ENCODE measurements at regions not wholly inside any gene's neighbourhood (a gene's known extent, or its start where the extent isn't known, plus 50 kb on each side); places are given as distances from the start of the nearest gene placed in this dataset.

GRCh38 chr13:34357435-34358232, 539.7 kb downstream of the RFC3 start:
- Histone ChIP-seq H3K9me3 (ENCODE audit: control insufficient read depth, low read depth, low read length) (no peaks in the 10 kb centered on the region), H3K27me3 (ENCODE audit: control insufficient read depth, insufficient read depth, low read length) (no peaks in the 10 kb centered on the region), H3K4me1 (ENCODE audit: control insufficient read depth, low read depth, low read length) (no peaks in the 10 kb centered on the region), H3K4me3 (ENCODE audit: low read length) (no peak overlapping the region), H3K36me3 (ENCODE audit: control insufficient read depth, low read depth, low read length) (no peaks in the 10 kb centered on the region), H3K27ac (ENCODE audit: low read length) (no peak overlapping the region), H3K9ac (ENCODE audit: low read length) (no peak overlapping the region)

GRCh38 chr13:34358811-34359513, 541.0 kb downstream of the RFC3 start:
- Histone ChIP-seq H3K9ac (ENCODE audit: low read length) (no peak overlapping the region), H3K4me3 (ENCODE audit: low read length) (no peak overlapping the region), H3K27me3 (ENCODE audit: control insufficient read depth, insufficient read depth, low read length) (no peaks in the 10 kb centered on the region), H3K36me3 (ENCODE audit: control insufficient read depth, low read depth, low read length) (no peaks in the 10 kb centered on the region), H3K9me3 (ENCODE audit: control insufficient read depth, low read depth, low read length) (no peaks in the 10 kb centered on the region), H3K4me1 (ENCODE audit: control insufficient read depth, low read depth, low read length) (no peaks in the 10 kb centered on the region), H3K27ac (ENCODE audit: low read length) (no peak overlapping the region)

GRCh38 chr13:34360702-34361101, 542.8 kb downstream of the RFC3 start:
- Histone ChIP-seq H3K27me3 (ENCODE audit: control insufficient read depth, insufficient read depth, low read length) (no peaks in the 10 kb centered on the region), H3K4me1 (ENCODE audit: control insufficient read depth, low read depth, low read length) (no peaks in the 10 kb centered on the region), H3K36me3 (ENCODE audit: control insufficient read depth, low read depth, low read length) (no peaks in the 10 kb centered on the region), H3K4me3 (ENCODE audit: low read length) (no peak overlapping the region), H3K9me3 (ENCODE audit: control insufficient read depth, low read depth, low read length) (no peaks in the 10 kb centered on the region), H3K9ac (ENCODE audit: low read length) (no peak overlapping the region), H3K27ac (ENCODE audit: low read length) (no peak overlapping the region)

- no peak overlapping the region for H3K9ac ChIP-seq (ENCODE audit: low read length)
- H3K4me1 ChIP-seq (ENCODE audit: control insufficient read depth, low read depth, low read length): no peaks in the 10 kb centered on the region
- H3K27me3 ChIP-seq (ENCODE audit: control insufficient read depth, insufficient read depth, low read length): no peaks in the 10 kb centered on the region
- no peaks in the 10 kb centered on the region for H3K9me3 ChIP-seq (ENCODE audit: control insufficient read depth, low read depth, low read length)
- no peaks in the 10 kb centered on the region for H3K36me3 ChIP-seq (ENCODE audit: control insufficient read depth, low read depth, low read length)
- H3K27ac ChIP-seq (ENCODE audit: low read length): no peak overlapping the region
- H3K4me3 ChIP-seq (ENCODE audit: low read length): no peak overlapping the region
Observed at GRCh38 chr13:34361560-34361959, 543.6 kb downstream of the RFC3 start.

GRCh38 chr13:34363266-34363665, 545.3 kb downstream of the RFC3 start:
- H3K27me3 ChIP-seq (ENCODE audit: control insufficient read depth, insufficient read depth, low read length): no peaks in the 10 kb centered on the region
- H3K9ac ChIP-seq (ENCODE audit: low read length): no peak overlapping the region
- H3K27ac ChIP-seq (ENCODE audit: low read length): no peak overlapping the region
- no peaks in the 10 kb centered on the region for H3K36me3 ChIP-seq (ENCODE audit: control insufficient read depth, low read depth, low read length)
- H3K9me3 ChIP-seq (ENCODE audit: control insufficient read depth, low read depth, low read length): no peaks in the 10 kb centered on the region
- no peak overlapping the region for H3K4me3 ChIP-seq (ENCODE audit: low read length)
- H3K4me1 ChIP-seq (ENCODE audit: control insufficient read depth, low read depth, low read length): no peaks in the 10 kb centered on the region

GRCh38 chr13:34364633-34365032, 546.7 kb downstream of the RFC3 start:
- no peaks in the 10 kb centered on the region for H3K36me3 ChIP-seq (ENCODE audit: control insufficient read depth, low read depth, low read length)
- H3K27ac ChIP-seq (ENCODE audit: low read length): no peak overlapping the region
- no peaks in the 10 kb centered on the region for H3K27me3 ChIP-seq (ENCODE audit: control insufficient read depth, insufficient read depth, low read length)
- no peak overlapping the region for H3K4me3 ChIP-seq (ENCODE audit: low read length)
- no peak overlapping the region for H3K9ac ChIP-seq (ENCODE audit: low read length)
- H3K9me3 ChIP-seq (ENCODE audit: control insufficient read depth, low read depth, low read length): no peaks in the 10 kb centered on the region
- no peaks in the 10 kb centered on the region for H3K4me1 ChIP-seq (ENCODE audit: control insufficient read depth, low read depth, low read length)

- no peak overlapping the region for H3K4me3 ChIP-seq (ENCODE audit: low read length)
- H3K9me3 ChIP-seq (ENCODE audit: control insufficient read depth, low read depth, low read length): no peaks in the 10 kb centered on the region
- H3K27ac ChIP-seq (ENCODE audit: low read length): no peak overlapping the region
- H3K27me3 ChIP-seq (ENCODE audit: control insufficient read depth, insufficient read depth, low read length): no peaks in the 10 kb centered on the region
- H3K9ac ChIP-seq (ENCODE audit: low read length): no peak overlapping the region
- no peaks in the 10 kb centered on the region for H3K36me3 ChIP-seq (ENCODE audit: control insufficient read depth, low read depth, low read length)
- no peaks in the 10 kb centered on the region for H3K4me1 ChIP-seq (ENCODE audit: control insufficient read depth, low read depth, low read length)
Observed at GRCh38 chr13:34369931-34370330, 552.0 kb downstream of the RFC3 start.

GRCh38 chr13:34371108-34371507, 553.2 kb downstream of the RFC3 start:
- H3K4me1 ChIP-seq (ENCODE audit: control insufficient read depth, low read depth, low read length): peaks cover 3% of the 10 kb centered on the region
- no peaks in the 10 kb centered on the region for H3K9me3 ChIP-seq (ENCODE audit: control insufficient read depth, low read depth, low read length)
- no peaks in the 10 kb centered on the region for H3K36me3 ChIP-seq (ENCODE audit: control insufficient read depth, low read depth, low read length)
- no peak overlapping the region for H3K27ac ChIP-seq (ENCODE audit: low read length)
- H3K27me3 ChIP-seq (ENCODE audit: control insufficient read depth, insufficient read depth, low read length): no peaks in the 10 kb centered on the region
- no peak overlapping the region for H3K4me3 ChIP-seq (ENCODE audit: low read length)
- H3K9ac ChIP-seq (ENCODE audit: low read length): no peak overlapping the region

GRCh38 chr13:34371645-34372395, 553.9 kb downstream of the RFC3 start:
- Histone ChIP-seq H3K9me3 (ENCODE audit: control insufficient read depth, low read depth, low read length) (no peaks in the 10 kb centered on the region), H3K27ac (ENCODE audit: low read length) (no peak overlapping the region)

GRCh38 chr13:34372581-34372980, 554.6 kb downstream of the RFC3 start:
- Histone ChIP-seq H3K27me3 (ENCODE audit: control insufficient read depth, insufficient read depth, low read length) (no peaks in the 10 kb centered on the region), H3K27ac (ENCODE audit: low read length) (no peak overlapping the region), H3K4me3 (ENCODE audit: low read length) (no peak overlapping the region), H3K9me3 (ENCODE audit: control insufficient read depth, low read depth, low read length) (no peaks in the 10 kb centered on the region), H3K36me3 (ENCODE audit: control insufficient read depth, low read depth, low read length) (no peaks in the 10 kb centered on the region), H3K4me1 (ENCODE audit: control insufficient read depth, low read depth, low read length) (peaks cover 13% of the 10 kb centered on the region), H3K9ac (ENCODE audit: low read length) (no peak overlapping the region)

More at GRCh38 chr13:34371645-34372395, 553.9 kb downstream of the RFC3 start:
- H3K27me3 ChIP-seq (ENCODE audit: control insufficient read depth, insufficient read depth, low read length): no peaks in the 10 kb centered on the region
- H3K9ac ChIP-seq (ENCODE audit: low read length): no peak overlapping the region
- peaks cover 10% of the 10 kb centered on the region for H3K4me1 ChIP-seq (ENCODE audit: control insufficient read depth, low read depth, low read length)
- no peaks in the 10 kb centered on the region for H3K36me3 ChIP-seq (ENCODE audit: control insufficient read depth, low read depth, low read length)
- H3K4me3 ChIP-seq (ENCODE audit: low read length): no peak overlapping the region

- H3K27ac ChIP-seq (ENCODE audit: low read length): no peak overlapping the region
- no peak overlapping the region for H3K9ac ChIP-seq (ENCODE audit: low read length)
- peaks cover 13% of the 10 kb centered on the region for H3K4me1 ChIP-seq (ENCODE audit: control insufficient read depth, low read depth, low read length)
- H3K4me3 ChIP-seq (ENCODE audit: low read length): no peak overlapping the region
- no peaks in the 10 kb centered on the region for H3K36me3 ChIP-seq (ENCODE audit: control insufficient read depth, low read depth, low read length)
- H3K9me3 ChIP-seq (ENCODE audit: control insufficient read depth, low read depth, low read length): no peaks in the 10 kb centered on the region
- H3K27me3 ChIP-seq (ENCODE audit: control insufficient read depth, insufficient read depth, low read length): no peaks in the 10 kb centered on the region
Observed at GRCh38 chr13:34376483-34376882, 558.5 kb downstream of the RFC3 start.

Data from iPS-18a (cell line).